Left forelimb (tissue), 1 donor: ENCODE measurements at regions not wholly inside any gene's neighbourhood (a gene's known extent, or its start where the extent isn't known, plus 50 kb on each side); places are given as distances from the start of the nearest gene placed in this dataset.
"Not testable (repeated sequence)": the region's sequence is repeated elsewhere in the genome, so short reads cannot be mapped to it uniquely, and the experiment has no call there.

ENCODE experiments used
- DNase-seq: peaks from one replicate; pipeline ENCODE4 v3.0.0-alpha.2; 2018; ENCODE audit warnings: low spot score

DNA sequence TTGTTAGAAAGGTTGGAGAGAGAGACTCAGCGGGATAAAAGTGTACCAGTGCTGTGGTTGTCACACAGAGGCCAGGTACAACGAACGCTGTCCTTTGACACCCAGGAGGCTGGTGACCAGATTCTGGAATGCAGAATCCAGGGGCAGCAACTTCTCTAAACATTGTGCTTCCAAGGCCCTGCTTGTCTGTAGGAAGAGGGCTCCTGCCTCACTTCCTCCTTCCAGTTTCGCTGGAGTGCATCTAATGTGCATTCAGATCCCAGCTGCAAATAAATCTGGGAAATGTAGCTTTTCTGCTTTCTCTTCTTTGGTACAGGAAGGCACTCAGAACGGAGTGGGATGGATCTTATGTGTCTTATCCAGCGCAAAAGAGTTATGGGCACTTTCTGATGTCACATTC lies 171.8 kb upstream of the ATP5MC3 start:
- no peak for DNase-seq

DNA sequence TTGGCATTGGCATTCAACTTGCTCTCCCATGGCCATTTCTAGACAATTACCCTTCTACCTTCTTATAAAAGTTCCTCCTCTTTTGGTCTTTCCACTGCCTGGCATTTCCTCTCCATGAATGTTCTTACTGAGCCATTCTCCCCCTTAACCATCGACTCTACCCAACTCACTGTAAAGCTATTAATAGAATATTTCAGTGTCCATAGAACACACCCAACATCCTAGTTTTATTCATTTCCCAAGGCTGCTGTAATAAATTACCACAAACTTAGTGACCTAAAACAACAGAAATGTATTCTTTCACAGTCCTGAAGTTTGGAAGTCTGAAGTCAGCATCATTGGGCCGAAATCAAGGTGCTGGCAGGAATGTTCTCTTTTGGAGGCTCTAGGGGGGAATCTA lies 170.0 kb upstream of the ATP5MC3 start:
- DNase-seq: no peak

DNA sequence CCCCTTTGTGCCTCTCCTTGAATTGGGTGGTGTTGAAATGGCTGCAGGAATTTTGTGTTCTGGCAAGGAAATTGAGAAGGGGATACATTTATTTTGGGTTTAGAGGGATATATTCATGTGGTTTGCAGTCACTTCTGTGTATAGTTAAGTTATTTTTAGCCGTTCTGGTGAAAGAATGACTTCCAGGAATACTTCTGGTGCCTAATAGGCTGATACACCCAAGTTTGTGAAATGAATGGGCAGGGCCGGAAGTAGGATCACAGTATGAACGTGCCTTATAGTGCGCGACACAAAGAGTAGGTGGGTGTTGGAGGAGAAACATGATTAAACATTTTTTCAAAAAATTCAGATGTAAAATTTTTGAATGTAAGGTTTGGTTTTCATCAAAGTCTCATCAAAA lies 168.6 kb upstream of the ATP5MC3 start:
- DNase-seq: no peak

DNA sequence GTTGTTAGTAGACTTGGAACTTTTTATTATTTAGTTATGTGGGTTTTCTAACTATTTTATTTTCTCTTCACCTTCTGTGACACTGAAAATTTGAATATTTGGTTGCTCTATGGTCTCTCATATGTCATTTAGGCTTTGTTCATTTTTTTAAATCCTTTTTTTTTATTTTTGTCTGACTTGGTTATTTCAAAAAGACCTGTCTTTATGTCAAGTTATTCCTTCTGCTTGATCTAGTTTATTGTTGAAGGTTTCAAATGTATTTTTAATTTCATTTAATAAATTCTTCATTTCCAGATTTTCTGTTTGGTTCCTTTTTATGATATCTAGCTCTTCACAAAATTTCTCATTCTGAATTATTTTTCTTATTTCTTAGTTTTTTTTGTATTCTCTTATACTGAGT lies 160.6 kb upstream of the ATP5MC3 start:
- DNase-seq: no peak

DNA sequence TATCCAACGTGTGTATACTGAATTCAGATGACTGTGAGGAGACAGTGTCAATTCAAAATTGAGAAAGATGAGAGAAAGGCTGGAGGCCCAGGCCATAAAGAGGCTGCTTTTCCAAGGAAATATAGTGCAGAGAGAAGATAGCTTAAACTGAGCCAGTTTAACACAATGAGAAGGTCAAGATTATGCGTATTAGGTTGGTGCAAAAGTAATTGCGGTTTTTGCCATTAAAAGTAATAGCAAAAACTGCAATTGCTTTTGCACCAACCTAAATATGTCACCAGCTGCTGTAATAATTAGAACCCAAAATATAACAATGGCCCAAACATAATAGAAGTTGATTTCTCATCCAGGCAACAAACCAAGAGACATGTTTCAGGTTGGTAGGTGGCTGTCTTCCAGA lies 148.7 kb upstream of the ATP5MC3 start:
- DNase-seq: no peak

DNA sequence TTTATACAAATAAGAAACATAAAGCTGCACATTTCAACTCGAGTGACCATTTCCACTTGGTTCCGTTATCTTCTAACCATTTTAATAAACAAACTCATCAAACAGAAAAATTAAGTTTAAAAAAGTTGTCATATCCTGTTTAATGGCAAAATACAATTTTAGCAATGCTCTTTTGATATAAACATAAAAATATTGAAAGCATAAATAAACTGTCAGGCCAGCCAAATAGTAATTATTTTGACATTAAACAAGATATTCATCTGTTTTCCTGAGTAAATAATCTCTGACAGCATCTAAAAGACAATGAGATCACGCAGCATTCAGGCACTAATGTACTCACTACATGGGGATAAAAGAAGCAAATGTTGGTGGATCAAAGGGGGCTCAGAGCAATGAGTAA lies 145.3 kb upstream of the ATP5MC3 start:
- DNase-seq: no peak

DNA sequence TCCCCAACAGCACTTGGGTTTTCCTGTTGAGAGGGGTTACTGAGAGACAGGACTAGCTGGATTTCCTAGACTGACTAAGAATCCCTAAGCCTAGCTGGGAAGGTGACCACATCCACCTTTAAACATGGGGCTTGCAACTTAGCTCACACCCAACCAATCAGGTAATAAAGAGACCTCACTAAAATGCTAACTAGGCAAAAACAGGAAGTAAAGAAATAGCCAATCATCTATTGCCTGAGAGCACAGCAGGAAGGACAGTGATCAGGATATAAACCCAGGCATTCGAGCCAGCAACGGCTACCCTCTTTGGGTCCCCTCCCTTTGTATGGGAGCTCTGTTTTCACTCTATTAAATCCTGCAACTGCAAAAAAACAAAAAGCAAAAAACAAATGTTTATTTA lies 144.7 kb upstream of the ATP5MC3 start:
- not testable (repeated sequence) for DNase-seq

DNA sequence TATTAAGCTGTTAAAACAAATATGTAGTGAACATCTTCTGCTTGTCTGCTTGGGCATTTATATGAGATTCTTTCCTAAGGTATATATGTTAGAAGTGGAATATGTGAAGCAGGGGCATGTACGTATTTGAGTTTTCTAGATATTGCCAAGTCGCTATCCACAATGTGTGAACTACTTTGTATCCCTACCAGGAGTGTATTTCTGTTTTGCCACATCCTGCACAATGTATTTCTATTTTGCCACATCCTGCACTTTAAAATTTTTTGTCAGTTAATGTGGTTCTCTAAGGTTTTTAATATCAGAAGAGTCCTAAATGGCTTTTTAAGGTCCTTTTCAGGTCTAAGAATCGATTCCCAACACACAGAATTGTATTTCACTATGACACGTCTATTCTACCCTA lies 141.7 kb upstream of the ATP5MC3 start:
- no peak for DNase-seq

DNA sequence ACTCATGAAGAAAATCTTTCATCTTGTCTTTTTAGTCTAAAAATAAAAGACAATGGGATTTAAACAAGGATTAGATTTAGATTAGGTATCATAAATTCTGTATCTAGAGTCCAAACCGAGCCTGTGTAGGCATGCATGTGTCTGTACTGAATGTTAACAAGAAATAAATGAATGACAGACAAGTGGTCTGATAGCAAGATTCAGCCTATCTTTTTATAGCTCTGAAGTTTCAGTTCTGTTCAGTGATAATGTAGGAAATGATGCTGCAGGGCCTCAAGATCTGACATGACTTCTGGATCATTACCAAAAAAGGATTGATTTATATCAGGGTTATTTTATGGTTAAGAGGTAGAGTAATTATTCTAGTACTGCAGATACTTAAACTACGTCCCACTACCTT lies 137.0 kb upstream of the ATP5MC3 start:
- DNase-seq: no peak

DNA sequence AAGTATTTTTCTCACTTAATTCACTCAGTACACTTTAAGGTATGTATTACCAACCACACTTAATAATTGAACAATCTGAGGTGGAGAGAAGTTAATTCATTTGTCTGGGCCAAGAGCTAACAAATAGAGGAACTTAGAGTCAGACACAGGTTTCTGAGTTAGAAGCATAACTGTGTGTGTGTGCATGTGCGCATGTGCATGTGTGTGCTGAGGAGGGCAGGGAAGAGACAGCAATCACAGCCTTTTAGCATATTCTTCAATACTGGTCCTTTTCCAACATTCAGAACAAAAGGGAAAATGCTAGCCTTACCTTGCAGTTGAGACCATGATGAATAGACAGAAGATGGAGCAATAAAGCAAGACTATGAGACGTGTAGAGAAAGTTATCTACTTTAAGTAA lies 136.2 kb upstream of the ATP5MC3 start:
- DNase-seq: no peak

DNA sequence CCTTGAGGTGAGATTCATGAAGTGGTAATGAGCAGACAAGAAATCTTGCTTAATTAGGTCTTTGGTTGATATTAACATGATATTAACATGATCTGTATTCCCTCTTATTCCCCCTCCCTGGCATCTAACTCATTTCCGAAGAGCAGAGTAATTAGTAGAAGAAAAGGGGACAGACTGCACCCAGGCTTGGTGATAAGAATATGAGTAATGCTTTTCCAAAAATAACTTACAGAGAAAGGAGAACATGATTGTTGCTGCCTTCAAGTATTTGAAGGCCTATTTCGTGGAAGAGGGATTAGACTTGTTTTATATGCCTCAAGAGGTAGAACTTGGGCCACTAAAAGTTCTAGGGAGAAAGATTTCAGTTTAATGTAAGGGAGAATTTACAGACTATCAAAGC lies 130.6 kb upstream of the ATP5MC3 start:
- no peak for DNase-seq

DNA sequence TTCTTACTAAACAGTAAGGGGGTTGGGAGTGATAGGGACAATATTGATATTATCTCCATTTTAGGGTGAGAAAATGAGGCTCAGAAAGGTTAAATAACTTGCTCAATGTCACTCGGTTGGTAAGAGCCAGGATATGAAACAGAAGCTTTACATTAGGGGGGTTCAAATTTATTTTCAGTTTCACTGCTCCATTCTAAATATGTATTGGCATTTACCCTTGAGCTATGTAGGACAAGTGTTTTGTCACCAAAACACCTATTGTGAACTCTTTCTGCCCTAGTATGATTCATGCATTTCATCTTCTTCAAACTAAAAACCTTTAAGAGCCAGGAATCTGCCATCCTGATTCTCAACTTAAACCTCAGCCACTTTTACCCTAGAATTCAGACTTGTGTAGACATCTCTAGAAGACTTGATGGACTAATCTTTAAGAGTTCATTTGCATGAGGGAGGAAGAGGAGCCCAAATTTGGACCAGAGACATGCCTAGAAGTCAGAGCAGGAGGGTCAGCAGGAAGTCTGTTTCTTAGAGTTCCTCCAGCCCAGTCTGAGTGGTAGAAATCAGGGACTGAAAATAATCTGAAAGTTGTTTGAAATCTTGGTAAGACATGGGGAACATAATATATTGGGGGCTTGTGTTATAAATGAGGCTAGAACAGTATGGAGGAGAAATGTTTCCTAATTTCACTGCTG lies 129.4 kb upstream of the ATP5MC3 start:
- DNase-seq: no peak

DNA sequence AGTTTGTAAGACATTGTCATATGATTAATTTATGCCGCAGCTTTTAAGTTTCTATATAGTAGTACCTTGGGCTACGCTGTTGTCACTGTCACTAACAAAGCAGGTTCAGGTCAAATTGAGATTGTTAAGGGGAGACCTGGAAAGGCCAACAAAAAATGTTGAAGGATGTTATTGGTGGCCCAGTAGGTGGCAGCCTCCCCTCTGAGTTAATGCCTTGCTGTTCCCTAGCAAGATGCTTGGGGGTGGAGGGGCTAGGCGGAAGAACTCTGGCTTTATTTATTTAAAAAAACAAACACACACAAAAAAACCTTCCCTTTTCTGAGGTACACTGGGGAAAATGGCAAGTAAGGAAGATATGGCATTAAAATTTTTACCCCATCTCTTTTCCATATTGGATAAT lies 128.3 kb upstream of the ATP5MC3 start:
- no peak for DNase-seq

DNA sequence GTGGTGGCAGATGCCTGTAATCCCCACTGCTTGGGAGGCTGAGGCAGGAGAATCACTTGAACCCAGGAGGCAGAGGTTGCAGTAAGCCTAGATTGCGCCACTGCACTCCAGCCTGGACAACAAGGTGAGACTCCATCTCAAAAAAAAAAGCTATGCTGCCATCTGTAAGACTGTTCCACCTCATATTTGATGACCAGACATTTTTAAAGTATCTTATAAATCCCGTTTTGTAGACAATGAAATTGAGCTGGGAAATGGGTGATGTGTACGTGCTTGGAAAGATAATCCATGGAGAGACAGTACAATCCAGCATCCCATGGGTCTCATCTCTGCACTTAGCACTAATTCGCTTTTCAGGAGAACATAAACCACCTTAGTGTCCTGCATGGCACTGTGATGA lies 126.5 kb upstream of the ATP5MC3 start:
- no peak for DNase-seq

DNA sequence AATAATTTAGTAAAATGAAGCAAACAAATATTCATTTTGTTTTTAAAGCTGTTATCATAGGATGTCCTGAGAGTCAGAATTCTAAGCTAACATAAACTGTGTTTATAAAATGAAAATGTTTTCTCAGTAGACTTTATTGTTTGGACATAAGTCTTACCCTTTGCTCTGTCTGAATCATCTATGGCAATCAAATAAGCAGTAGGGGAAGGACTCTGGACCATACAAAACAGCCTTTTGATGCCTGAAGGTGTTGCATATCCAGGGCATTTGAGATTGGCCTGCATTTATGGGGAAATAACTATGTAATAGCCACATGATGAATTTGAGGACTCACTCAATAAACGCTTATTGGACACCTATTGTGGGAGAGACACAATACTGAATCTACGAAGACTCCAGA lies 123.0 kb upstream of the ATP5MC3 start:
- DNase-seq: no peak

DNA sequence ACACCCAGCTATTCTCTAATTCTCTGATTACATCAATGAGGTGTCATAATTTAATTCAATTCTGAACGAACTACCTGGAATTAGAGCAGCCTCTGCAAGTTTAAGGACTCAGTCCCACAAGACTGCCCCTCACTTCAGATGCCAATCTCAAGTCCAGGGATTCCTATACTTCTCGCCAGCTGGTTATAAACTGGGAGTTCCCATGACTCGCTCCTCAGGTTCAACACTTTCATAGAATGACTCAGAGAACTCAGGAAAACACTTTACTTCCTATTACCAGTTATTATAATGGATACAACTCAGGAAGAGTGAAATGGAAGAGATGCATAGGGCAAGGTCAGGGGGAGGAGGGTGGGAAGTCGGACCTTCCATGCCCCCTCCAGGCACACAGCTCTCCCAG lies 112.3 kb upstream of the ATP5MC3 start:
- no peak for DNase-seq

DNA sequence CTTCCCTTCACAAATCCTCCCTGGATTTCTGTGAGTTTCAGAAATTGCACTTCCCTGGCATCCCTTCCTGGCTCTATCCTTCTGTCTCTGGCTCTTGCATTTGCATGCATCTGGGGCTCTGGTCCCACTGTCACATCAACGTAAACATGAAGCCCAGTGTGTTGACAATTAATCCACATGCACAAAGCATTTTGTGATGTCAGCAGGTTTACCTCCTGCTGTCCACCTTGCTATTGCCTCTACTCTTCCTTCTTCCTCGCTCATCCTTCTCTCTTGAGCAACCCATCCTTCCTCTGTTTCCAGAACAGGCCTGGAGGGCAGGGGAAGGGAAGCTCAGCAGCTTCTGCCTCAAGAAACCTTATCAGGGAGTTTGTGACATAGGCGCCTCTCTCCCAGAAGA lies 111.7 kb upstream of the ATP5MC3 start:
- no peak for DNase-seq

DNA sequence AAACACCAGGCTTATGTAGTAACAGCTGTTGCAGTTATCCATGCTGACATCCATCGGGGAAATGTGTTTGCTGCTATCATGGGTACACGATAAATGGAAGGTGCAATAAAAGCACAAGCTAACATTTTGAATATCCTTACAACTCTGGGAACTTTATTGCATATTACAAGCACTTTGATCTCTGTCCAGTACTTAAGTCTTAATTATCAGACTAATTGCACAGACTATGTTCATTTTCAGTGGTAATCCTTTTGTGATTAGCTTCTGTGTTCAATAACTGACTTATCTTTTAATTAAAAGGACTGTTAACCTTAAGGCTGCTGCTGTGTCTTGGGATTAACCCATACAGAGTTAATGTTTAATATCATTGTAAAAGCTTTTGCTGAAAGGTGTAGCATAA lies 101.4 kb upstream of the ATP5MC3 start:
- DNase-seq: no peak

DNA sequence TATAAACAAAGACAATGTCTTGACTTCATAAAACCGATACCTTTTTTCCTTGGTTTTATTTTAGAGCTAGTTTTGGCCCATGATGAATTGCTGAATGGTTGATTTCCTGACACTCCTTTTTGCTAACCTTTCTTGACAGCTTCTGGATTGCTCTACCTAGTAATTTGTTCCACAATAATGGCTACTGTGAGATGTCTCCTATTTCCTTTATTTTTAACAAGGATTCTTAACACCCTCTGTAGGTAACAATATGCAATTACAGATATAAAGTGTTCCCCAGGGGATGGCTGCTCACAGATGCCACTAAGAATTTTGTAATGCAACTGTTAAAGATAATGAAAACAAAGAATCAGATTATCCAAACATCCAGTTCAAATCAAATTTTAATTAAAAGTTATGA lies 100.8 kb upstream of the ATP5MC3 start:
- no peak for DNase-seq

DNA sequence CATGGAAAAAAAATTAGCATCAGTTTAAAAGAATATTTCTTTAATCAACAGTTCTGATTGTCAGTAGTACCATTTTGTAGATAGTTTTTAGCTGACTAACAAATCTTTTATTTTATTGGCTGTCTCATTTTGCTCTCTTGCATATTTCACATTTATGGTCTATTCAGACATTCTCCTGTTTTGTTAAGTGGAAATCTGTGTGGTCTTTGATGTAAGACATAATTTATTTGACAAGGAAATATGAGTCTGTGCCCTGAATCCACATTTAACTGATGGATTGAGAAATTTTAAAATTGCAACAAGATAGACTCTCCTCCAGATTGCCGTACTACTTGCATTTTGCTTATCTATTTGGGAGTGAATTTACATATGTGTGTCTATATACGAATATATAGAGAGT lies 96.3 kb upstream of the ATP5MC3 start:
- DNase-seq: no peak

DNA sequence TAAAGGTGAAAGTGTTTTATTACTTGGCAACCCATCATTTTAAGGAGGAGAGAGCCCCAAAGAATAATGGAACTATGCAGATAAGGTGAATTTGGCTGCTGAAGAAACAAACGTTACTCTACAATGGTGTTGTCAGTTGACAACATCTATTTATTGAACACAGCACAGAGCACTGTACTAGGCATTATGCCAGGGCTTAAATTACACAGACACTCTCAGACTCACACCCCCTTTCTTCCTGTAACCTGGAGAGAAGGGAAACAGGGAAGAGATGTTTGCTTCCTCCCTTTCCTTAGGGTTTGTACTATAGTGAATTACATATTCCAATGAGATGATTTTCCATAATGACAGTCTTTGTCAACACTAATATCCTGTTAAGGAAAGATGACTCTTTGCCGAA lies 94.0 kb upstream of the ATP5MC3 start:
- DNase-seq: no peak

DNA sequence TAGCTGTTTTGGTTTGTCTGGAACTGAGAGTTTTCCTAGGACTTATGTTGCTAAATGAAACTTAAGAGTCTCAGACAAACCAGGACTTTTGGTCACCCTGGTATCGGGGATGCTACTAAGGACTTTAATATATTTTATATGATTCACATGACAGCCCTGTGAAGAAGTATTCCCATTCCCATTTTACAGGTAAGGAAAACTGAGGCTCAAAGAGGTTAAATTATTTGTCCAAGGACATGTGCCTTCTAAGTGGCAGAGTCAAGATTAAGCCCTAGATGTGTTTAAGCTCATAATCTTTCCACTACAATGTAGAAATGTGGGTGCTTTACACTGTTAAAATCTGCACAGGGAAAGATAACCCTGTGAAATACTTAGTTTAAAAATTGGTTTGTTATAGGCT lies 77.7 kb upstream of the ATP5MC3 start:
- DNase-seq: no peak

DNA sequence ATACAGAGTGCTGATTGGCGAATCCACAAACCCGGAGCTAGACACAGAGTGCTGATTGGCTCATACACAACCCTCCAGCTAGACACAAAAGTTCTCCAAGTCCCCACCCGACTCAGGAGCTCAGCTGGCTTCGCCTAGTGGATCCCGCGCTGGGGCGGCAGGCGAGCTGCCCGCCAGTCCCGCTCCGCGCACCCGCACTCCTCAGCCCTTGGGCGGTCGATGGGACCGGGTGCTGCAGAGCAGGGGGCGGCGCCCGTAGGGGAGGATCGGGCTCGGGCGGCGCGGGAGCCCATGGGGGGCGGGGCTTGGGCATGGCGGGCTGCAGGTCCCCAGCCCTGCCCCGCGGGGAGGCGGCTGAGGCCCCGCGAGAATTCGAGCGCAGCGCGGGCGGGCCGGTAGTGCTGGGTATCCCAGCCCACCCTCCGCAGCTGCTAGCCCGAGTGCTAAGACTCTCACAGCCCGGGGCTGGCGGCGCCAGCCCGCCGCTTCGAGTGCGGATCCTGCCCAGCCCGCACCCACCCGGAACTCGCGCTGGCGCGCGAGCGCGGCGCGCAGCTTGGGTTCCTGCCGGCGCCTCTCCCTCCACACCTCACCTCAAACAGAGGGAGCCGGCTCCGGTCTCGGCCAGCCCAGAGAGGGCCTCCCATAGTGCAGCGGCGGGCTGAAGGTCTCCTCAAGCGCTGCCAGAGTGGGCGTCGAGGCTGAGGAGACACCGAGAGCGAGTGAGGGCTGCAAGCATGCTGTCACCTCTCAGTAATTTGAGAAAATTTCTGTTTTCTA lies 75.5 kb upstream of the ATP5MC3 start:
- no peak for DNase-seq

DNA sequence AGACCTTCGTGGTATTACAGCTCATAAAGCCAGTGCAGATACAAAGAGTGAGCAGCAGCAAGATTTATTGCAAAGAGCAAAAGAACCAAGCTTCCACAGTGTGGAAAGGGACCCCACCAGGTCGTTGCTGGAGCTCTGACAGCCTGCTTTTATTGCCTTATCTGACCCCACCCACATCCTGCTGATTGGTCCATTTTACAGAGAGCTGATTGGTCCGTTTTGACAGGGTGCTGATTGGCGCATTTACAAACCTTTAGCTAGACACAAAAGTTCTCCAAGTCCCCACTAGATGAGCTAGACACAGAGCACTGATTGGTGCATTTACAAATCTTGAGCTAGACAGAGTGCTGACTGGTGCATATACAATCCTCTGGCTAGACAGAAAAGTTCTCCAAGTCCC lies 74.9 kb upstream of the ATP5MC3 start:
- not testable (repeated sequence) for DNase-seq
